ENCODE measurements at regions not wholly inside any gene's neighbourhood (a gene's known extent, or its start where the extent isn't known, plus 50 kb on each side); places are given as distances from the start of the nearest gene placed in this dataset.
"Not testable (repeated sequence)": the region's sequence is repeated elsewhere in the genome, so short reads cannot be mapped to it uniquely, and the experiment has no call there.

GRCh38 chr3:103927896-103928295, 1438.8 kb upstream of the ALCAM start:
- no peak for DNase-seq

GRCh38 chr3:103937094-103937493, 1429.6 kb upstream of the ALCAM start:
- no peak for DNase-seq

GRCh38 chr3:103947062-103947461, 1419.6 kb upstream of the ALCAM start:
- DNase-seq, result no peak

- DNase-seq, result no peak
These were observed 1417.0 kb upstream of the ALCAM start for GRCh38 chr3:103949693-103950092.

- DNase-seq, result no peak
These were observed 1416.0 kb upstream of the ALCAM start for GRCh38 chr3:103950676-103951075.

- DNase-seq, result no peak
These were observed 1412.9 kb upstream of the ALCAM start for GRCh38 chr3:103953796-103954195.

- DNase-seq, result no peak
These were observed 1405.9 kb upstream of the ALCAM start for GRCh38 chr3:103960819-103961218.

GRCh38 chr3:103963599-103963998, 1403.1 kb upstream of the ALCAM start:
- no peak for DNase-seq

GRCh38 chr3:103965764-103966163, 1400.9 kb upstream of the ALCAM start:
- DNase-seq, result no peak

GRCh38 chr3:103966749-103967148, 1400.0 kb upstream of the ALCAM start:
- no peak for DNase-seq

GRCh38 chr3:103968131-103968530, 1398.6 kb upstream of the ALCAM start:
- DNase-seq, result no peak

- DNase-seq, result no peak
These were observed 1398.0 kb upstream of the ALCAM start for GRCh38 chr3:103968751-103969150.

- no peak for DNase-seq
These were observed 1389.8 kb upstream of the ALCAM start for GRCh38 chr3:103976931-103977339.

GRCh38 chr3:103977417-103977816, 1389.3 kb upstream of the ALCAM start:
- no peak for DNase-seq

- no peak for DNase-seq
These were observed 1375.1 kb upstream of the ALCAM start for GRCh38 chr3:103991461-103992115.

GRCh38 chr3:103992469-103992868, 1374.2 kb upstream of the ALCAM start:
- DNase-seq, result no peak

- DNase-seq, result no peak
These were observed 1361.8 kb upstream of the ALCAM start for GRCh38 chr3:104004956-104005355.

GRCh38 chr3:104005815-104006214, 1360.9 kb upstream of the ALCAM start:
- no peak for DNase-seq

GRCh38 chr3:104018541-104018940, 1348.2 kb upstream of the ALCAM start:
- no peak for DNase-seq

GRCh38 chr3:104031598-104031997, 1335.1 kb upstream of the ALCAM start:
- DNase-seq, result no peak

- DNase-seq, result no peak
These were observed 1334.4 kb upstream of the ALCAM start for GRCh38 chr3:104032283-104032682.

- DNase-seq, result no peak
These were observed 1325.8 kb upstream of the ALCAM start for GRCh38 chr3:104040896-104041295.

GRCh38 chr3:104043001-104043543, 1323.6 kb upstream of the ALCAM start:
- not testable (repeated sequence) for DNase-seq

GRCh38 chr3:104044002-104044401, 1322.7 kb upstream of the ALCAM start:
- no peak for DNase-seq

GRCh38 chr3:104066658-104067057, 1300.1 kb upstream of the ALCAM start:
- DNase-seq, result no peak
